DOHH2 (cell line): ENCODE measurements at regions not wholly inside any gene's neighbourhood (a gene's known extent, or its start where the extent isn't known, plus 50 kb on each side); places are given as distances from the start of the nearest gene placed in this dataset.

ENCODE experiments used
- H3F3A ChIP-seq: fragments of 200-600 bp; sonication (generic), shearing (Covaris generic); 2 replicates; pipeline ENCODE4 v1.6.0; 2016; ENCODE audit warnings: antibody characterized with exemption, mild to moderate bottlenecking; ENCODE audit not compliant: control insufficient read depth, insufficient read depth
- H3K27ac ChIP-seq: fragments of 200-600 bp; sonication (generic); 2 replicates; pipeline ENCODE4 v1.5.1; 2014; ENCODE audit warnings: low read depth, mild to moderate bottlenecking, low read length, moderate library complexity
- H3K27me3 ChIP-seq: fragments of 200-600 bp; sonication (generic); 2 replicates; pipeline ENCODE4 v1.6.1; 2014; ENCODE audit warnings: mild to moderate bottlenecking, low read length, mixed read lengths; ENCODE audit not compliant: control insufficient read depth
- H3K36me3 ChIP-seq: fragments of 200-600 bp; sonication (generic); 2 replicates; pipeline ENCODE4 v1.6.1; 2014; ENCODE audit warnings: mild to moderate bottlenecking, low read length, moderate library complexity, mixed read lengths; ENCODE audit not compliant: control insufficient read depth
- H3K4me1 ChIP-seq: fragments of 200-600 bp; sonication (generic); 2 replicates; pipeline ENCODE4 v1.6.1; 2014; ENCODE audit warnings: mild to moderate bottlenecking, low read length, mixed read lengths; ENCODE audit not compliant: control insufficient read depth
- H3K4me2 ChIP-seq: fragments of 200-600 bp; sonication (generic); 2 replicates; pipeline ENCODE4 v1.6.0; 2014; ENCODE audit warnings: mild to moderate bottlenecking, low read length, moderate library complexity
- H3K4me3 ChIP-seq: fragments of 200-600 bp; sonication (generic); 2 replicates; pipeline ENCODE4 v1.5.1; 2014; ENCODE audit warnings: mild to moderate bottlenecking, low read length, mixed read lengths
- H3K79me2 ChIP-seq: fragments of 200-600 bp; sonication (generic); 2 replicates; pipeline ENCODE4 v1.6.1; 2014; ENCODE audit warnings: mild to moderate bottlenecking, low read length, mixed read lengths; ENCODE audit not compliant: control insufficient read depth
- H3K9me2 ChIP-seq: fragments of 200-600 bp; sonication (generic); replicated peaks from 2 replicates; pipeline ENCODE4 v1.6.1; 2014; ENCODE audit warnings: mild to moderate bottlenecking, low read length, mixed read lengths; ENCODE audit not compliant: control insufficient read depth
- H3K9me3 ChIP-seq: fragments of 200-600 bp; sonication (generic); 2 replicates; pipeline ENCODE4 v1.6.1; 2014; ENCODE audit warnings: antibody characterized with exemption, low read length, mixed read lengths; ENCODE audit not compliant: control insufficient read depth, insufficient read depth
- H4K20me1 ChIP-seq: fragments of 200-600 bp; sonication (generic); 2 replicates; pipeline ENCODE4 v1.6.0; 2014; ENCODE audit warnings: low read depth, mild to moderate bottlenecking, antibody characterized with exemption, low read length, moderate library complexity; ENCODE audit not compliant: control insufficient read depth, insufficient read depth
- CTCF ChIP-seq: fragments of 200-600 bp; sonication (generic); IDR thresholded peaks from one replicate; pipeline ENCODE4 v1.5.1; 2014; ENCODE audit warnings: antibody characterized with exemption, mild to moderate bottlenecking, low read depth, low read length; ENCODE audit not compliant: poor library complexity, severe bottlenecking
- EZH2phosphoT487 ChIP-seq: fragments of 200-600 bp; sonication (generic); IDR thresholded peaks from 2 replicates; pipeline ENCODE4 v1.6.1; 2017; ENCODE audit warnings: borderline replicate concordance, mild to moderate bottlenecking, antibody characterized with exemption, low read length, moderate library complexity, mixed read lengths

- Histone ChIP-seq H3K4me2 (no peak overlapping the region), H4K20me1 (no peaks in the 10 kb centered on the region), H3K79me2 (no peaks in the 10 kb centered on the region), H3K36me3 (no peaks in the 10 kb centered on the region), H3K27me3 (no peaks in the 10 kb centered on the region), H3K9me2 (no peaks in the 10 kb centered on the region), H3K4me1 (no peaks in the 10 kb centered on the region), H3F3A (no peaks in the 10 kb centered on the region), H3K27ac (no peak overlapping the region), H3K9me3 (no peaks in the 10 kb centered on the region), H3K4me3 (no peak overlapping the region)
- no peak for TF ChIP-seq EZH2phosphoT487
- no peak for TF ChIP-seq CTCF
These were observed 356.6 kb upstream of the JAG1 start for GRCh38 chr20:11030351-11030750.

GRCh38 chr20:11031300-11031699 is 357.5 kb upstream of the JAG1 start:
- no peaks in the 10 kb centered on the region for H3K4me1 ChIP-seq
- no peaks in the 10 kb centered on the region for H3K27me3 ChIP-seq
- no peaks in the 10 kb centered on the region for H3K36me3 ChIP-seq
- H3K9me2 ChIP-seq: no peaks in the 10 kb centered on the region
- H3K4me2 ChIP-seq: no peak overlapping the region
- no peak for TF ChIP-seq EZH2phosphoT487
- no peak for TF ChIP-seq CTCF
- H3F3A ChIP-seq: no peaks in the 10 kb centered on the region
- no peak overlapping the region for H3K4me3 ChIP-seq
- H3K79me2 ChIP-seq: no peaks in the 10 kb centered on the region
- H3K9me3 ChIP-seq: no peaks in the 10 kb centered on the region
- H3K27ac ChIP-seq: no peak overlapping the region
- no peaks in the 10 kb centered on the region for H4K20me1 ChIP-seq

- no peaks in the 10 kb centered on the region for H3F3A ChIP-seq
- H3K79me2 ChIP-seq: no peaks in the 10 kb centered on the region
- TF ChIP-seq EZH2phosphoT487: no peak
- TF ChIP-seq CTCF: no peak
These were observed 358.8 kb upstream of the JAG1 start for GRCh38 chr20:11032611-11033010.

GRCh38 chr20:11034025-11034424 is 360.2 kb upstream of the JAG1 start:
- Histone ChIP-seq H3K79me2 (no peaks in the 10 kb centered on the region), H3K4me3 (no peak overlapping the region), H3K4me1 (no peaks in the 10 kb centered on the region), H3K36me3 (no peaks in the 10 kb centered on the region), H3K9me3 (no peaks in the 10 kb centered on the region), H3F3A (no peaks in the 10 kb centered on the region), H3K9me2 (no peaks in the 10 kb centered on the region), H3K27me3 (no peaks in the 10 kb centered on the region), H4K20me1 (no peaks in the 10 kb centered on the region), H3K4me2 (no peak overlapping the region), H3K27ac (no peak overlapping the region)
- TF ChIP-seq CTCF (no peak), EZH2phosphoT487 (no peak)

More at GRCh38 chr20:11032611-11033010, 358.8 kb upstream of the JAG1 start:
- Histone ChIP-seq H3K27me3 (no peaks in the 10 kb centered on the region), H3K36me3 (no peaks in the 10 kb centered on the region), H4K20me1 (no peaks in the 10 kb centered on the region), H3K27ac (no peak overlapping the region), H3K4me2 (no peak overlapping the region), H3K9me3 (no peaks in the 10 kb centered on the region), H3K9me2 (no peaks in the 10 kb centered on the region), H3K4me1 (no peaks in the 10 kb centered on the region), H3K4me3 (no peak overlapping the region)
